ENCODE measurements at regions not wholly inside any gene's neighbourhood (a gene's known extent, or its start where the extent isn't known, plus 50 kb on each side); places are given as distances from the start of the nearest gene placed in this dataset.

DNA sequence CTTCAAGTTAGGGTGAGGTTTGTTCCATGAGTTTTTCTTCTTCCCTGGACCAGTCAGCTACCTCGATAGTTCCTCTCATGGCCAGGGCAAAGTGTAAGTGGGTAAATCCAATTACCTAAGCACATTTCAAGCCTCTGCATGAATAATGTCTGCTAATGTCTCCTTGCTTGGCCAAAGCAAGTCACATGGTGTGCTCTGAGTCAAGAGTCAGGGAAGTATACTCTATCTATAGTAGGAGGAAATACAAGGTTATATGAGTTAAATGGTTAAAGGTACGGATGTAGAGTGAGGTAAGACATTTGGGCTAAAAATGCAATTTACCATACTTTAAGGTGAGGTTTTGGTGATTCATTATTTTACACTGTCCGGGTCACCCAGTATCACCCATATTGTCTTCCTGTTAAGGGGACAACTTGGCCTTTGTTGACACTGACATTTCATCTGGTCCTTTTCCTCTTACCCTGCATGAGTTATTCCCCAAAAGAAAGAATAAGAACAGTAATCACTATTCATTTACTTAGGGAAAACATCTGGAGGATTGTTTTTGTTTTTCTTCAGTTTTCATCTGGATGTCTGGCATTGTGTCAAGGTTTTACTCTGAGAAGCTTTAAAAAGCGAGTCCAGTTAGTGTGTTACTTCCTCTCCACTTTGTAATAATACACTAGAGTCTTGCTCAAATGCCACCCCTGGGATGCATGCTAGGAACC is 405.5 kb downstream of the RND3 start:
- TF ChIP-seq, protein P1, sequence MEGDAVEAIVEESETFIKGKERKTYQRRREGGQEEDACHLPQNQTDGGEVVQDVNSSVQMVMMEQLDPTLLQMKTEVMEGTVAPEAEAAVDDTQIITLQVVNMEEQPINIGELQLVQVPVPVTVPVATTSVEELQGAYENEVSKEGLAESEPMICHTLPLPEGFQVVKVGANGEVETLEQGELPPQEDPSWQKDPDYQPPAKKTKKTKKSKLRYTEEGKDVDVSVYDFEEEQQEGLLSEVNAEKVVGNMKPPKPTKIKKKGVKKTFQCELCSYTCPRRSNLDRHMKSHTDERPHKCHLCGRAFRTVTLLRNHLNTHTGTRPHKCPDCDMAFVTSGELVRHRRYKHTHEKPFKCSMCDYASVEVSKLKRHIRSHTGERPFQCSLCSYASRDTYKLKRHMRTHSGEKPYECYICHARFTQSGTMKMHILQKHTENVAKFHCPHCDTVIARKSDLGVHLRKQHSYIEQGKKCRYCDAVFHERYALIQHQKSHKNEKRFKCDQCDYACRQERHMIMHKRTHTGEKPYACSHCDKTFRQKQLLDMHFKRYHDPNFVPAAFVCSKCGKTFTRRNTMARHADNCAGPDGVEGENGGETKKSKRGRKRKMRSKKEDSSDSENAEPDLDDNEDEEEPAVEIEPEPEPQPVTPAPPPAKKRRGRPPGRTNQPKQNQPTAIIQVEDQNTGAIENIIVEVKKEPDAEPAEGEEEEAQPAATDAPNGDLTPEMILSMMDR (conservative IDR thresholded peaks at IDR 0.05): no peak
- TF ChIP-seq ZFX (IDR thresholded peaks at IDR 0.05): no peak

Measured in C4-2B (cell line).